HG03439 (cell line): ENCODE measurements at regions not wholly inside any gene's neighbourhood (a gene's known extent, or its start where the extent isn't known, plus 50 kb on each side); places are given as distances from the start of the nearest gene placed in this dataset.
"Not testable (repeated sequence)": the region's sequence is repeated elsewhere in the genome, so short reads cannot be mapped to it uniquely, and the experiment has no call there.

Experiments used
- ATAC-seq: cut with Tn5 transposase; IDR thresholded peaks from one replicate; pipeline ENCODE4 v1.9.1; 2021; ENCODE audit warnings: mild to moderate bottlenecking, moderate library complexity; ENCODE audit not compliant: unreplicated experiment

DNA sequence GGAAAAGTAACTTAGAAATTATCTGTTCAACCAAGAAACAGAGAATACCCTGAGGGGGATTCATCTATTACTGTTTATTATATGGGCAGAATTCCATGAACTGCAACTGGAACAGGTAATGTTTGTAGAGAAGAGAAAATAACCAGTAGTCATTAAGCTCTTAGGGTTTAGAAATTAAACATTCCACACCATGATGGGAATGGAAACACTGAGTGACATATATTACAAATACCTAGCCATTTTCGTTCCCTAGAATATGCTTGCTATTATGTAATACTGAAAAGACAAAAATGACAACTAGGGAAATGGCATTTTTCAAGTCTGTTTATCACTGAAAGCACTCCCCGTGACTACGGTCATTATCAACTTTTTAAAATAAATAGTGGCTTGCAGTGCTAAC is 1007.4 kb downstream of the GATA3 start:
- ATAC-seq, result no peak

DNA sequence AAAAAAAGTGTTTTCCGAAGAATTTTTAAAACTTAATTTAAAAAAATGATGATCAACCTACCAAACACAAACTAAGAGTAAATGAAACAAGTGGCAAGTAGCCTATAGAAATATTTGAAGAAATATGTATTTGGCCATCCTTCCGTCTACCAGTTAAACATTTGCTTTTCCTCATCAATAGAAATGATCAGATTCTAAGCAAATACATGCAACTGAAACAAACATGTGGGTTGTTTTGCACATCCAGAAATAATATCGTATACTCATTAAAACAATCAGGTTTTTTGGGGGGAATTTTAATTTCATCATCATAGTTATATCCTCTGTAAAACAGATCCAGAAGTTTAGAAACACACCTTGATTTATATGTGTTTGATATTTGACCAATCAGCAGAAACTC is 1011.7 kb downstream of the GATA3 start:
- ATAC-seq, result no peak

GRCh38 chr10:9068003-9068402 is 1013.5 kb downstream of the GATA3 start:
- no peak for ATAC-seq

DNA sequence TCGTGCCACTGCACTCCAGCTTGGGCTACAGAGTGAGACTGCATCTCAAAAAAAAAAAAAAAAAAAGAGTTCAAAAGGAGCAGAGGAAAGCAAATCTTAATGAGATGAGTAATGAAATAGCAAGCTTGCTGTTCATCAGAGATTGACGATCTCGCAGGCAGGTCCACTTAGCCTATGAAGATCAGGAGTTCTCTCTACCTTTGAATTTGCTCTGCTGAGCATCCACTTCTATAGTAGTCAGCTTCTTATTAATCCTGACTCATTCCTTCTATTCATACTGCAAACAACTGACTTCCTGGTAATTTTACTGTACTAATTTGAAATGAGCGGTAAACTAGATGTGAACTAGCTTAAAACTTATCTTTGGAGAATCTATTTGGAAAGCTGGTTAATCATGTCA is 1014.6 kb downstream of the GATA3 start:
- no peak for ATAC-seq

- no peak for ATAC-seq
These were observed 1020.9 kb downstream of the GATA3 start for GRCh38 chr10:9075420-9075819.

- ATAC-seq, result no peak
These were observed 1021.6 kb downstream of the GATA3 start for GRCh38 chr10:9076066-9076465.

DNA sequence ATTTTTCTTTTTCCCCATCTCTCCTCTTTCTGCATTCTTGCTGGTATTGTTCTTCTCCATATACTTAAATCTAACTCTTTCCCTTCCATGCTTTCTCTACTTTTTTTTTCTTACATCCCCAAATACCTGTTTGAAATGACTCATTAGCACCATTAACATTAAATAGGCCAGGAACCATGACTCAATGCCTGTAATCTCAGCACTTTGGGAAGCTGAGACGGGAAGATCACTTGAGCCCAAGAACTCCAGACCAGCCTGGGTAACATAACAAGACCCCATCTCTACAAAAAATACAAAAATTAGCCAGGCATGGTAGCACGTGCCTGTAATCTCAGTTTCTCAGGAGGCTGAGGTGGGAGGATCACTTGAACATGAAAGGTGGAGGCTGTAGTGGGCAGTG is 1026.8 kb downstream of the GATA3 start:
- no peak for ATAC-seq

- ATAC-seq, result no peak
These were observed 1027.5 kb downstream of the GATA3 start for GRCh38 chr10:9081961-9082360.

DNA sequence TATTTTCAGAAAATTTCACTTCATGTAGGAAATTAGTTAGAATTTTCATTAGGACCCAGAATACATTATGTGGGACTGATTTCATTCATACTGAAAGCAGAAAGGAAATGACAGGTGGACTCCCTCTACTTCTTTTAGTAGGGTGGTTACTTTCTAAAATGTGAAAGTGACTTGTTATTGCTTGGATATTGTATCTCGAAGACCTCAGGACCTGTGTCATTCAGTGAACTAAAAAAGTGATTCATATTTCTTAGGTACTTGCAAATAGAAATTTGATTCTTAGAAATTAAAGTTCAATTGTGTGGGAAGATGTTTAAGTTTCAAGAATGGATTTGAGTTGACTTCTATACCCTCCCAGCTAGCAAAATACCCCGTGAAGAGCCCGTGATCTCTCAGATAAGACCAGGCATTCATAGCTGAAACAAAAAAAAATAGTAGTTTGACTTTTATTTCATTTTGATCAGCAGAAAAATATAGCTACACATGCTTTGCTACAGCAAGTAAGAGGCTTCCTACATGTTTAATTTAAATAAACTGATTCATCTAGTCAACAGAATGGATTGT is 1037.1 kb downstream of the GATA3 start:
- ATAC-seq, result no peak

DNA sequence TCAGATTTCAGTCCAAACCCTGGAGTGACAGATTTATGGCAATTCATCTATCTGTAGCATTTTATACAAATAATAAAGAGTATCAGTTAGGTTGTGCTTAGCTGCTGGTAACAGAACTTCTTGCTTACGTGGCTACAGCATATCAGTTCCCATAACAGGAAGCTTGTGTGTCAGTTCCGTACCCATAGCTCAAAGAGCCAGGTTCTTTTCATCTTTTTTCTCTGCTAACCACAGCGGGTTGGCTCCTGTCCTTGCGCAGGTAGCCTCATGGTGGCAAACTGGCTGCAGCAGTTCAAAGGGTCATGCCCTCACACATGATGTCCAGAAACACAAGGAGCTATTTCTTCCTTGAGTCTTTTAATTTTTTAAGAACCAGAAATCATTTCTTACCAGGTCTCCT is 1041.8 kb downstream of the GATA3 start:
- no peak for ATAC-seq

DNA sequence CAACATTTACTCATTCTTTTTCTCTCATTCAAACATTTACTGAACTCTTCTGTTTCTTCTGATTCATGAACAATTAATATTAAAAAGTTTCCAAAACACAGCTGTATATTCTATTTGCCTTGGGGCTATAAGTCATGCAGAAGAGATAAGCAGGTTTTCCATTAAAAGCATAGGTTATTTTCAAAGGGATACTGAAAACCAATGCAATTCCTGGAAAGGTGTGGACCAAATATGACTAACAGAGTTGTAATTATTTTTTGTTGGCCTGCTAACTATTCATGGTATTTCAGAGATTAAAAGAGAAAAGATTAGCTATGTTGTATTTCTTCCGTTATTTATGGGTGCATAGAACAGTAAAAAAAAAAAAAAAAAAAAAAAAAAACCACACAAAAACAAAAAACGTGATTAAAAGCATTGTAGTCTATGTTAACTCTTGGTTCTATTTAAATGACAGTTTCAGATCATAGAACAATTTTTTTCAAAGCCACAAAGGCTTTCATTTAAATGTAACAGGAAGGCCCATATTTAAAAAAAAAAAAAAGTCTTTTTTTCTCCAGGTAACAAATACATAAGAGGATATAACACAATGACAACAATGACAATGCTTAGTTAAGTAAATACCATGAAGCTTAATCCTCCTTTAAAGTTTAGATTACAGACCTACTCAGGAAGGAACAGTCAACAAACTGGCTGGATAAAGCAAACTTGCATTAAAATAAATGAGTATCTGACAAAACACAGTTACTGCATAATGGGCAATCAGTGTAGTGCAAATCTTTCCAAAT is 1042.9 kb downstream of the GATA3 start:
- no peak for ATAC-seq

DNA sequence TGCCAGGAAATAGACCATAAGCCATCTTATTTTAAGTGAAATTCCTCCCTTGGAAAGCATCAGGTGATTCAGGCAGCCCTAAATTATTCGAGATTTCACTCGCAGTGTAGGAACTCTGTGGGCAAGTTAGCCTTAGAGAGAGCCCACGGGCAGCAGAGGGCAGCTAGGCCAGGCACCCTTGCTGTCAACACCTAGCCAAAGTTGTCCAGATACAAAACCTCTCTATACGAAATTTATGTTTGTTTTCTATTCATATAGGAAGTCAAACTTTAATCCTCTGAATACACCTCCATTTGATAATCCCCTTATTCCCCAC is 1043.5 kb downstream of the GATA3 start:
- ATAC-seq, result no peak

DNA sequence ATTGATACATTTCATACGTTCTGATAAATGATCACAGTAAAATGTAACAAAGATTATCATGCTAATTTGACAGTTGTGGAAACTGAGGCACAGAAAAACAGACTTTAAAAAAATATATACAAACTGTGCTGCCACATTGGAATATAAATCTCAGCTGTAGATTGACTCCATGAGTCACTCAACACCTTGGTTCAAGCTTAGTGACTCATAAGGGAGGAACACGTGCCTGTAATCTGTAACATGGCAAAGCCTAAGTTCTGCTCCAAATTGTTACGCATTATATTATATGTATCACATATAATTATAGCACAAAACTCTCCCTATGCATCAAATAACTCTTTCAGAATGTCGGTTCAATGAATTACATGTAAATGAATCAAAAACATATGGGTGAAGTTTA is 1047.5 kb downstream of the GATA3 start:
- no peak for ATAC-seq

- no peak for ATAC-seq
These were observed 1048.8 kb downstream of the GATA3 start for GRCh38 chr10:9103301-9103700.

- no peak for ATAC-seq
These were observed 1057.5 kb downstream of the GATA3 start for GRCh38 chr10:9111976-9112375.

DNA sequence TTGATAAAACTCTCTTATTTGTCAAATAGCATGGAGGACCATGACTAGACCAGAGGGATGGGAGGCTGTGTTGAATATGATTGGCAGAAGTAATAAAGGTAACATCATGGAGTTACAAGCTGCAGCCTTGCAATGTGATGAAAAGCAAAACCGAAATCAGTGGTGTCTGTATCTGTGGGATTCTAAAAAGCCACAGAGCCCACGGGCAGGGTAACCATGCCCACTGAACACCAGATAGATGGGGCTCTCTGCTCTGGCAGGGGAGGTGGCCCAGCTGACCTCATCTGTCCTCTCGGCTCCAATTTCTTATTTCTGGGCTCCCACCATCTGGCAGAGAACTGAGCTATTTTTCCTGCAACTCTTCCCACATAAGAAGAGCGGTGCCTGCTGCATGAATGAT is 1072.2 kb downstream of the GATA3 start:
- no peak for ATAC-seq

GRCh38 chr10:9137368-9137767 is 1082.9 kb downstream of the GATA3 start:
- no peak for ATAC-seq

GRCh38 chr10:9138829-9139228 is 1084.3 kb downstream of the GATA3 start:
- not testable (repeated sequence) for ATAC-seq

DNA sequence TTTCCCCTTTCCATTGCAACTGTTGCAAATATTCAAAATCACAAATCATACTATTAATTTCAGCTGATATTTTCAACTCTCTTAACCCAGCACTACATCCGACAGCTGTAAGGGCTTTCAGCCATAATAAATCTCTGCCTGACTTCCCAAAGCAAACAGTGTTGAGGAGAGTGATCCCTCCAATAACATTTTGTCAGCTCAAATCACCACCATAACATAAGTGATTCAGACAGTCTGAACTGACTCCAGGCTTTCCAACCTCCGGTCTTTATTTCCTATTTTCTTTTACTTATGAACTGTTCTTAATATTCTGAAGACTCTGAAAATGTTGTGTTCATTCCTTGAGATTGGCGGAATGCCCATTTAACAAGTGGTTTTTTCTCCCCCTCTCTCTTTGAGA is 1085.9 kb downstream of the GATA3 start:
- no peak for ATAC-seq

DNA sequence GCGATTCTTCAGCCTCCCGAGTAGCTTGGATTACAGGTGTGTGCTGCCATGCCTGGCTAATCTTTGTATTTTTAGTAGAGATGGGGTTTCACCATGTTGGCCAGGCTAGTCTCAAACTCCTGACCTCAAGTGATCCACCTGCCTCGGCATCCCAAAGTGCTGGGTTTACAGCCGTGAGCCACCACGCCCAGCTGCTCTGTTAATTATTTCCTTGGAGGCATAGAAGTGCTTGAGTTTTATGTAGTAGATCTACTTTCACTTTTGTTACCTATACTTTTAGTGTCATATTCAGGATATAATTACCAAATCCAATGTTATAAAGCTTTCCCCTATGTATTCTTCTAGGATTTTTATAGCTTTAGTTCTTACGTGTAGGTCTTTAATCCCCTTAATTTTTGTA is 1093.0 kb downstream of the GATA3 start:
- no peak for ATAC-seq

- no peak for ATAC-seq
These were observed 1094.6 kb downstream of the GATA3 start for GRCh38 chr10:9149134-9149533.

DNA sequence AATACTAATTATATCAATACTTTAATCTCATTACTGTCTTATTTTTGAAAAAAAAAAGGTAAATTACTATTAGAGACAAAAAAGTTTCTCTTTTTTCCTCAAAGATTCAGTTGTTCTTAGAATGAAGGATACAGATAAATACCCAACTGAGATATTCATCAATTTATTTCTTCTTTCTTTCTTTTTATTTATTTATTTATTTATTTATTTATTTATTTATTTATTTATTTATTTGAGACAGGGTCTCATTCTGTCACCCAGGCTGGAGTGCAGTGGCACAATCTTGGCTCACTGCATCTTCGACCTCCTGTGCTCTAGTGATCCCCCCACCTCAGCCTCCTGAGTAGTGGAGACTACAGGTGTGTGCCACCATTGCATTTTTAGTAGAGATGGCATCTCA is 1098.6 kb downstream of the GATA3 start:
- ATAC-seq, result not testable (repeated sequence)

- no peak for ATAC-seq
These were observed 1103.2 kb downstream of the GATA3 start for GRCh38 chr10:9157656-9158055.
